HG03558 (cell line): ENCODE measurements at regions not wholly inside any gene's neighbourhood (a gene's known extent, or its start where the extent isn't known, plus 50 kb on each side); places are given as distances from the start of the nearest gene placed in this dataset.

Experiments
- ATAC-seq: cut with Tn5 transposase; IDR thresholded peaks from one replicate; pipeline ENCODE4 v1.9.1; 2021; ENCODE audit warnings: moderate number of reproducible peaks; ENCODE audit not compliant: unreplicated experiment; ENCODE audit errors: extremely low read depth

DNA sequence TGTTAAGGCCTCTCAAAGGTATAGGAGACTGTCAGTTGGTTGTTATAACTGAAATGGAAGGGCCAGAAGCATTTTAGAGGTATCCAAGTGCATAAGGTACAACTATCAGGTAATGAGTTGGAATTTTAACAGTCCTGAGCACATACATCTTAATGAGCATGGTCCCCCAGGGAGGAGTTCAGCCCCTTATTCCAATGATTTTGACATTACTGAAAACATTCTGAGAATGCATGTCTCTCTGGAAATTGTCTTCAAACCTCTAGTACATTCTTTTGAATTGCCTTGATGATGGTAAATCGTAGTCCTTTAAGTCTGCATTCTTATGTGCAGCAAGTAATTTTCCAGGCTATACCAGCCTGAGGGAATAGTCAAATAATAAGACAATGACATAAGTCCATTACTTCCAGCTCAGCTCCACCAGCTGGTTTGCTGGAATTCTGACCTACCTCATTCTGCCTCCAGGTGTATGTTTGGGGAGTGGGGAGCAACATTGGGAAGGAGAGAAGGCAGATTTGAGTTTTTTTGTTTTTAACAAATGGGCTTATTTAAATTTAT is 239.2 kb downstream of the MSRB3 start:
- no peak for ATAC-seq

DNA sequence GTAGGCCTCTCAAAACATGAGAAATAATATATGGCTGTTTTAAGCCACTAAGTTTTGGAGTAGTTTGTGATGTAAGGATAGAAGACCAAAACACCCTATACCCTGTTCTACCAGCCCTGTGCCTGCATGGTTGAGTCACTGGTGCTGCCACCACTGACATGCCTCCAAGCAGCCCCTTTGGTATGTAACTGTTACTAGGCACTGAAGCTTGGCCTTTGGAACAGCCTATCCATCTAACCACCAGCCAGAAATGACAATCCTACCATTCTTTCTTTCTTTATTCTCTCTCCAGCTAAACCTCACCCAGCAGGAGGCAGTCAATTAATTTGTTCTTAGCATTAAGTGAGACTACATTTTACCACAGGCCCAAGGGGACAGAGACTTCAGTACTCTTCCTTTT is 240.3 kb downstream of the MSRB3 start:
- ATAC-seq, result no peak

DNA sequence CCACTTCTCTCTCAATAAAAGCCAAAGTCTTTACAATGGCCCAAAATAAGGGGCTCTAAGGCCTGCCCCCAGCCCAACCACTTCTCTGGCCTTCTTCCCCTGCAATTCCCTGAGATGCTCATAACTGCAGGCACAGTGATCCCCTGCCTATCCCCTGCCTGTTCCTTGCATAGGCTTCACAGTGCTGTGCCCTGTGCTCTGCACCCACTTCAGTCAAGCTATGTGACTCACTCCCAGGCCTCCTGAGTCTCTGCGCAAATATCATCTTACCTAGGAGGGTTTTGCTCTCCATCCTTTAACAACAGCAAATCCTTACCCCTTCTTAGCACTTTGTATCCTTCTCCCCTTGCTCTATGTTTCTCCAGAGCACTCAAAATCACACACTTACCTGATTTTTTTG is 242.2 kb downstream of the MSRB3 start:
- no peak for ATAC-seq

DNA sequence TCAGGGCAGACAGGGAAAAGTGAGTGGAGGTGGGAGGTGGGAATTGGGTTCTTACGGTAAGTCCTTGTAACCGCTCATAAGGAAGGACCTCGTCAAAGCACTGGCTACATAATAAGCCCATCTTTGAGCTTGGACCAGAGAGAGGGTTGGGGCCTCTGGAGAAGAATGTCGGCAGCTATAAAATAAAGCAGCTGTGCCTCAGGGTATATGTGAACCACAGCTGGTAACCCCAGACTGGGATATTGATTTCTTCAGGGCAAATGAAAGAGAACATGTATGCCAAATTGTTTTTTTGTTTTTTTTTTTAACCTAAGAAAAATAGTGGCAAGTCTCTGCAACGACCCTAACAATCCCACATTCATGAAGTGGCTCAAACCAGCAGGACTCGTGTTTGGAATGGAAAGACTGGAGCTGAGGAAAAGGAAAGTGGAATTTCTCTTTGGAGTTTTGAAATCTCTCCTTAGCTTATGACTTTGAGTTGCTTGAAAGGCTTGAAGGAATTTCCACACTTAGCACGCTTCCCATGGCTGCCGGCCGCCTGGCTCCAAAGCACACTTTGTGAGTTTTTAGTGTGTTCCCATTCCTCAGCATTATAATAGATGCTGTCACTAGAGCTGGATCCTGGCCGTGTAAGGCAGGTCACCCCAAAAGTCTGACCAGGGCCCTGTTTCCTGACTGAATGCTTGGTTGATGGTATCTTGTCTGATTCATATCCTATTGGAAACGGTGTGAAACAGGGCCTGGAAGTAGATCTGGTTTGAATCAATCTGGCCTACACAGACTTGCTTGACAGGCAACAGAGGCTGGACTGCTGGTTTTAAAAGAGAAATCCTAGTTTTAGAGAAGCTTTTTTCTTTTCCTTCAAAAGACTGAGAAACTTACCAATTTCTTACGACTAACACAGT is 244.7 kb downstream of the MSRB3 start:
- ATAC-seq, result no peak

DNA sequence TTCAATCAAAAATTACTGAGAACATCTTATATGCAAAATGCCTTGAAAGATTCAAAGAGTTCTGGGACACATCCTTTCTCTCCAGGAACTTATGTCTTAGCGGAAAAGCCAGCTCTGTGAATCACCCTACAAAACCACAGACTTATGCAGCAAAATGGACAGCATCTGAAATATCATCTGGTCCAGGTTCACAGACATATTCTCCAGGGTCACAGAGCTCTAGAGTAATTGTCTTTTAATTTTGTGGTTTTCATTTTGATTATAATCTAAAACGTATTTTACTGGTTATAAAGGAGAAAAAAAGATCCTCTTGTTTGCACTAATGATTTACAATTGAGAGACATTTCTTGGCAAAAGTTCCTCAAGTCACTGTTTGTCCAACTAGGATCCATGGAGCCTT is 246.2 kb downstream of the MSRB3 start:
- ATAC-seq, result no peak

DNA sequence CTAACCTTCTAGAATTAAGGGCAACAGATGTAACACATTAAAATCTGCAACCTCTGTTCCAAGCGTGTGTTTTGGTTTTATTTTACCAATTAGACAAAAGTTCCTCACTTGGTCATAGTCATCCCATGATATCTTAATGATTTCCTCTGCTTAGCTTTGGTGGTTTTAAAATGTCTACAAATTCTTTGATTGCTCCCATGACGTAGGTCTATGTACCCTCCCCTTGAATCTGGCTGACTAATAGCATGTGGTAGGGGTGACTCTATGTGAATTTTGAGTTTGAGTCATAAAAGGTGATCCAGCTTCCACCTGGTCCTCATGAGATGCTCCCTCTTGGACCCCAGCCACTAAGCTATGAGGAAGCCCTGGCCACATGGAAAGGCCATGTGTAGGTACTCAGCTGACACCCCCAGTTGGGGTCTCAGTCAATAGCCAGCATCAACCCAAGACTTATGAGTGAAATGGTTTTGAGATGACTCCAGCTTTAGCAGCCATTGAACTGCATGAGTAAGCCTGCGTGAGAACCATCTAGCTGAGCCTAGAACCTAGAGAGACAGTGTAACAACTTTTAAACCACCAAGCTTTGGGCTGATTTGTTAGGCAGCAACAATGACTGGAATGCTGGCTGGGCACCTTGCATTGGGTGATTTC is 247.1 kb downstream of the MSRB3 start:
- ATAC-seq, result no peak

DNA sequence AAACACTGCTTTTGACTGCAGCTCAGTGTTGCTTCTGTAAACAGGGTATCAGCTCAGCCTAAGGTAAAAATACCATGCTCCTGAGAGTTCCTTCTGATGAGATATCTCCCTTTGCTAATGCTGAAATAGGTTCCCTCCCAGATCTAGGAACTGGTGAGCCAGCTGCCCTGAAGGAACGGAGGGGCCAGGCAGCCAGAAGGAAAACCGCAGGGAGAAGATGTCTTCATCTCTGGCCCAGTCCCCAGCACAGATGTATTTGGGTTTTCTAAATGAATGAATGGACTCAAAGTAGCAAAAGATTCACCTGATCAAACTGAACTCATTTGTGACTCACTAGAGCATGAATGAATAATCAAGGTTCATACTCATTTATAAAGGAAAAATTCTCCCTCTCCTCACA is 247.8 kb downstream of the MSRB3 start:
- no peak for ATAC-seq

DNA sequence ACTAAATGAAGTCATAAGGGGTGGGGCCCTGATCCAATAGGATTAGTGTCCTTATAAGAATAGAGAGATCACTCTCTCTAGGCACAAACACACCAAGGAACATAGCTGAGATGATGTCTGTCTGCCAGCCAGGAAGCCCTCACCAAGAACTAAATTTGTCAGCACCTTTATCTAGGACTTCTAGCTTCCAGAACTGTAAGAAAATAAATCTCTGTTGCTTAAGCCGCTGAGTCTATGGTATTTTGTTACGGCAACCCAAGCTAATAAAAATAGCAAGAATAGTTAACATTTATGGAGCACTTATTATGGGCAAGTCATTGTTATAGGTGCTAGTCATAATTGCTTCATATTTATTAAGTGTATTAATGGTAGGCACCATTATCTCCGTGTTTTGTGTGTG is 249.6 kb downstream of the MSRB3 start:
- ATAC-seq, result no peak

DNA sequence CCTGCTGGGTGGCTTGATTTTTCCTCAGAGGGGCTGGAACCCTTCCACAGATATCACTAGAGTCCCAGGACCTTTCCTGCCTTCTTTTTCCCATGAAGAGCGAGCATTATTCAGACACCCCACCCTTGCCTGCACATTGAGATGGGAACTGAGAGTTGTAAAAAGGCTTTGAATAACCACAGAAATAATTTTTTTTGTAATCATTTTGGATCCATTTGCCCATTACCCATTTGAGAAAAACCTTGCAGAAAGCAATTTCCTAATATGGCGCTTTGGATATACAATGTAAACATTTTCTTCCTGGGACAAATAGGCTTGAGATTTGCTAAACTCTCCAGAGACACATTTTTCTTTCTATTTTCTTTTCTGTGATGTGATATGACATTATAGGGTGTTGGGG is 250.6 kb downstream of the MSRB3 start:
- no peak for ATAC-seq

DNA sequence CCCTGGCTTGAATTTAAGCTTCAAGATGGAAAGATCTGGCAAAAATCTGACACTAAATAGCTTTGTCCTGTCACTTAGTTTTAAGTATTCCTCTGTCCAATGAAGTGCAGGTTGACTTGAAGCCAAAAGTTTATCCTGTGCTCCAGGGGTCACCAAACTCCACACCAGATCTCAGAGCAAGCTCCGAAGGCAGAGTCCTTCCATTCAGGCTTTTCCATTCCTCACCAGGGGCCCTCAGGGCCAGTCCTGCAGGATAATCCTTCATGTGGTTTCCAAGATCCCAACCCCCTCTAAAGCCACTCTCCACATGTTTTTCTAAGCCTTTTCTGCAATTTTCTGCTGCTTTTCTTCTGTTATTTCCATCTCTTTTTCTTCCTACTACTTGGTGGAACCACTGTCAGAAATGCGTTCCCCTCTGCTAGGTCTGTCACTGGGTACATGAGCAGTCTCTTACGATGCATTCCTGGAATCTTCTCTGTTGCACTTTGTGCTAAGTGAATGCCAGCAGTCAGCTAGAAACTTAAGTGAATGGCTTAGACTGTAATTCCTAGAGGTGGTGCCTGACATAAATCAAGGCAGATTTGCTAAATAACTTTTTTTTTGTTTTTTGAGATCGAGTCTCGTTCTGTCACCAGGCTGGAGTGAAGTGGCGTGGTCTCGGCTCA is 251.4 kb downstream of the MSRB3 start:
- ATAC-seq, result no peak

DNA sequence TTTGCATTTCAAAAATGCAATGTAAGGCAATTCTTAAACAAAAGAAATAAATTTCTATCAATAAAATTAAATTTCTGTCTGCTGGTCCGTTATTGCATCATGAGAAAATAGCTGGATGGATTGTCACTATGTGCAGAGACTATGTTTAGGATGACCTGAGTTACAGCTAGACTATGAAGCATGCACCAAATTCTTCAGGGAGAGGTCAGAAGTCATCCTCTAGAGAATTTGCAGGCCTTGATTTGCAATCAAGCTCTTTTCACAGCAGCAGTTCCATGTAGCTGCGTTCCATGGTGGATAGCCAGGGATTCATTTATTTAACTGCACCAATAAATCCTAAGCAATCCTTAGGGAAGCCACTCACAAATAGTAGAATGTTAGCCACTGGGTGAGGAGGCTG is 253.7 kb downstream of the MSRB3 start:
- ATAC-seq, result no peak

DNA sequence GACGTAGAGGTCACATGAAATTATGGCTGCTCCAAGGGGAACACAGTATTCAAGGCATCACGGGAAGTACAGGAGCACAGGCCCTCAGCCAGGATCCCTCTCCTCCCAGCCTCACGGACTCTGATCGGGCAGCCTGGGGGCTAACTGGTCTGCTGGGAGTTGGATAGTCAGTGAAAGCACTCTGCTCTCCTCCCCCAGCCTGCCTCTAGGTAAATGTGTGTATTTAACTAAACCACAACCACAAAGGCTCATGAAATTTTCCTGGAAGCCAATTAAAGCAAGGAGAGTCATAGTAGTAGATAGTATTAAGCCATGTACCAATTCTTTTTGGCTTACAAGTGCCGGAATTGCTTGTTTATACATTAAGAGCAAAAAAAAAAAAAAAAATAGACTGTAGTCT is 254.3 kb downstream of the MSRB3 start:
- no peak for ATAC-seq

DNA sequence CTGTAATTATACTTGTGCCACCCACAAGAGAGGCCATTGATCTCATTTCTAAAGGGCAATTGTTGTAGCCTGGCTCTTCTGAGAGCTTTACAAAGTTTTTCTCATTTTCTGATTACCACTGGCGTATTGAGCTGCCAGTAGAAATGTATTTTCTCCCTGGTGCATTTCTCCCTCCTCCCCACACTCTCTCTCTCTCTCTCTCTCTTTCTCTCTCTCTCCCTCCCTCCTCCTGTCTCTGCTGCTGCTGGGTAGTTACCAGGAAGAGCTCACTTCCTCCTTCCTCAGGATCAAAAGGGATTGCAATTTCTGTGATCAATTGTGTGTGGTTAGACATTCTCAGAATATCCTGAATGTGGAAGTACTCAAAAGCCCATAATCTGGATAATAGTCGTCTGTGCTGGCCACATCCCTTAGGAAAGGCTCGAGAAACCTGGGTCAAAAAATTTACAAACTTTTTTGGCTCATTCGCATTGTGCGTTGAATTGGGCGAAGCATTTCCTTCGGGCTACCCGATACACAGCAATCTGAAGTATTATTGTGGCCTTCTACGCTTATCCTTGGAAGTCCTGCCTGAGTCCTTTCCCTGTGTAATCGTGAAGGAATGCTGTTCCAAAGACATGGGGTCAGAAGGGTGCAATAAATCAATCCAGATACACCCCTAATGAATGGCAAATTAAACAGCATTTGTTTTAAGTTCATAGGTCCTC is 254.8 kb downstream of the MSRB3 start:
- no peak for ATAC-seq

DNA sequence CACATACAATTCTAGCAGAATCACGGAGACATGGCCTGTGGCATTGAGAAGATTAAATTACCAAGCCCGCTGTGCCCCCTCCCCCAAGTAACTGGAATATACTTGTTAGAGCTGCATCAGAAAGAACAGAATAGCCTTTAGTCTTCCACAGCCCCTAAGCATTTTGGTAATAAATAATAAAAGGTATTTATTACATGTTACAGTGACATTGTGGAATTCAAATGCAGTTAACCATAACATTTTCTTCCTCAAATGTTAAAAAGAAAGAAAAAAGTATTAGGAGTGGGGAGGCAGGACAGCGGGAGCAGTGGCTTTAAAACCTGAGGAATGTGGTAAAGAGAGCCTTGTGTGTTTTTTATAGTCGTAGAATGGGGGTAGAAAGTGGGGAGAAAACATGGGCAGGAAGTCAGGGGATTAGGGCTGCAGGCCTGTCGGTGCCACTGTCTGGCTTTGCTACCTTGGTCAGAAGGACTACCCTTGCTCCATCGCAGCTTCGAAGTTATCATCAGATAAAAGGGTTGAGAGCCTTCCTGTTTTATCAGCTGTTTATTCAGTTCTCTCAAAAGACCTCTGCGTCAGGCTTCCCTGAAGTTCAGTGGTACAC is 255.9 kb downstream of the MSRB3 start:
- no peak for ATAC-seq

DNA sequence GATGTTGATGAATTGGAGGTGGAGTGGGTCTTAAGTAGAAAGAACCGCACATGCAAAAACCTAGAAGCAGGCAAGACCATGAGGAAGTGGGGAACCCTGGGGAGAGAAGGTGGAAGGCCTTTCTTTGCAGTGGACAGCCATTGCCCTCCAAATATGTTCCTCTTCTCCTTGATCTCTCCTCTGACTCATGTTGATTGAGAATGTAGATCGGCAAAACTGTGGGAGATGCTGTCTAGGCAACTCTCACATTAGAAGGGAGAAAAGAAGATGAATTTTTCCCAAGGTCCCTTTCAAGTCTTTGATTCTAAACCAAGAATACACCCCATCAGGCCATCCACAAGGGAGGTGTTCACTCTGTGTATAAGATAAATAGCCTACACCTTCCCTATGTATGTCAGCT is 257.5 kb downstream of the MSRB3 start:
- no peak for ATAC-seq

DNA sequence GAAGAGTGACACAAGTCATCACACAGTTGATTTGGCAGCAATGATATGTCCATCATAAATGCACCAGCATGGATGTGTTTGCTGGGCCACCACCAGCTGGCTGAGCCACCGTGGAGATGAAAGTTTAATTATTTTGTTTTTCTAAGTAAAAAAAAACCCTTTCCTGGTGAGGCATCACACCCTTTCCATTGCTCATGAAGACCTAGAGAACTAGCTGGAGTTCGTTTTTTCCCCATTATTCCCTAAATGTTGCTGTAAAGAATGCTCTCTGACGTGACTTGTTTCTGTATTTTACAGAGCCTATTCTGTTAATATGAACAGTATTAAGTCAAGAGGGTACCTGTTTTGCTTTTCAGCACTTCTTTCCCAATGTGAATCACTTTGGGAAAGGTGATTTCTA is 257.9 kb downstream of the MSRB3 start:
- no peak for ATAC-seq

DNA sequence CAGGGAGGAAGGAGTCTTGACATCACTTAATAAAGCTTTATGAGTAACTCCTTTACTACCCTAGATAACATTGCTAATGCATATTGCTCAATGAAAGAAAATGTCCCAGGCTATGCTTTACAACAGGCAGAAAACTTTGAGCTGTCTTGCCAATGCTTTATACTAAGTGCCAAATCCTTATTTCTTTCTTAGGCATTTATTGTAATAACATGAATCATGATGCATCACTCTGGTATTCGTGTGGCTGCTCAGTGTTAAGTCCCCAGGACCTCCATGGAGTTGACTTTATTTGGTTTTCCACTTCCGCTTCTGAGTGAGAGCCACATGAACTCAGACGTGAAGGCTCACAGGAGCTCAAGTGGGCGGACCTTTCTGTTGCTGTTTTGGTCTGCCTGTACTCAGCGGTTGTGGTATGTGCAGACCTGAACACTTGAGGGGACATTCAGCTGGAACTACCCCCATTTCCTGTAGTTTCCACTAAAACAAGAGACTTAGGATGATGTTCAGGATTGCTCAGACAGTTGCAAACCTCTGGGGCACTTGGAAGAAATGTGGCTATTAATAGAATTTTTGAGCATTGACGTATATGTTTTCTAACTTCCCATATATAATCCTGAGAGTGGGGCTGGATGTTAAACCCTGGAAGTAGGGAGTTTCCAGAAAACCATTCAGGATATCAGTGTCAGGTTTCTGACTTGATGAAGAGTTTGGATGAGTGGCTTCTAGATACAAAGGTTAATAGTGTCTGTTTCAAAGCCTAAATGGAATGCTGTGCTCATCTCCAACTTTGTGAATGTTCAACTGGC is 258.6 kb downstream of the MSRB3 start:
- no peak for ATAC-seq

DNA sequence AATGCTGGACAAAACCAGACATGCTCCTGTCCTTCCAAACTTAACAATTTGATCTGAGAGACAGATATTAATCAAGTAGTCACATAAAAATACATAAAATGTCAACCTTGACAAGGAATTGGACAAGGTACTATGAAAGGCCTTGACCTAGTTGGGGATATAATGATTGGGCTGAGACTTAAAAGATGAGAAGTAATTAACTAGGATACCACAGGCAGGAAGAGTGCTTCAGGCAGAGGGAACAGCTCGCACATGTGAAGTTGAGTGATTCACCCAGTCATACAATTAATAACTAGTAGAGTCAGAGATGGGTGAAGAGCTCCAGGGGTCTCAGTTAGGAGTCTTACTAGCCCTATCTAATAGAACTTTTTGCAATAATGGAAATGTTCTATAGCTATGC is 259.5 kb downstream of the MSRB3 start:
- no peak for ATAC-seq

DNA sequence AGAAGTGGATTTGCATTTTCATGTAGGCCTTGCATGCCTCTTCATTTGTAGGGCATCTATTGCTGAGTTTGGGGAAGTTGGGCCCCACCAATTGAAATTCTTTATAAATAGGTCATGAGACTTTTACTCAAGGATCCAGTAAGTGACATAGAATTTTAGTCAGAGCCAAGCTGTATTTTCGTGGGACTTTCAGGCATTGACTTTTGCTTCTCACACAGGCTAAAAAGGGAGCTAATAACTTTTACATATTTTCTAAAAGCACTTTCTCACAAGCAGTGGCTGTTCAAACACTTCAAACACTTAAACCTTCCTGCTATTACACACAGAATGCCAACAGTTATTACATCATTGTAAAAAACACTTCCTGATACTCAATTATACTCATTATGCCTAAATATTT is 260.5 kb downstream of the MSRB3 start:
- ATAC-seq, result no peak
